ENCODE measurements at regions not wholly inside any gene's neighbourhood (a gene's known extent, or its start where the extent isn't known, plus 50 kb on each side); places are given as distances from the start of the nearest gene placed in this dataset.

- peaks cover 0 to 2% (median 1%) of the 10 kb centered on the region in 3 donors for H3K27me3 Mint-ChIP-seq (ENCODE audit: low read depth in 3 of 3)
- Histone ChIP-seq H3K9me3 (replicated peaks in 1 of 2; ENCODE audit: control insufficient read depth in 1 of 2, insufficient read depth in 1 of 2, low read length in 2 of 2) (peaks cover 6 to 8% of the 10 kb centered on the region in 2 donors), H3K9ac (ENCODE audit: insufficient read depth, low read length, poor library complexity, severe bottlenecking) (no peak overlapping the region), H3K27me3 (ENCODE audit: control insufficient read depth in 2 of 2, insufficient read depth in 2 of 2, low read length in 2 of 2) (no peaks in the 10 kb centered on the region), H3K36me3 (replicated peaks in 1 of 2; ENCODE audit: control insufficient read depth in 1 of 2, insufficient read depth in 2 of 2, low read length in 2 of 2) (no peaks in the 10 kb centered on the region), H3K4me1 (ENCODE audit: control insufficient read depth in 1 of 2, insufficient read depth in 2 of 2, low read length in 2 of 2) (no peaks in the 10 kb centered on the region), H2AFZ (ENCODE audit: insufficient read depth, low read depth, low read length, poor library complexity, severe bottlenecking) (no peak overlapping the region), H3K27ac (ENCODE audit: low read depth in 1 of 2, low read length in 2 of 2) (no peak overlapping the region), H3K4me3 (replicated peaks in 1 of 3; ENCODE audit: low read depth in 2 of 3, low read length in 3 of 3) (no peak overlapping the region), H4K20me1 (ENCODE audit: insufficient read depth, low read length) (no peaks in the 10 kb centered on the region), H3K79me2 (ENCODE audit: insufficient read depth, low read length) (no peaks in the 10 kb centered on the region), H3K4me2 (replicated peaks; ENCODE audit: extremely low read depth, low read length, poor library complexity, severe bottlenecking) (no peak overlapping the region)
- intact Hi-C loops (cut with micrococcal nuclease): no loop called here
- peaks cover 2 to 27% (median 13%) of the 10 kb centered on the region in 7 donors for H3K9me3 Mint-ChIP-seq
- no peaks in the 10 kb centered on the region for H3K36me3 Mint-ChIP-seq
- H3K27ac Mint-ChIP-seq: no peak overlapping the region
- DNase-seq: no peak
- no peak for TF ChIP-seq CTCF (IDR thresholded peaks at IDR 0.05)
- no CpG with 5 or more reads among the region's 2 CpGs for WGBS (ENCODE audit: insufficient coverage)
- no peak overlapping the region for H3K4me3 Mint-ChIP-seq
- no peaks in the 10 kb centered on the region for H3K4me1 Mint-ChIP-seq
These were observed 591.2 kb upstream of the PTBP2 start for GRCh38 chr1:96130432-96130831.

- H3K9me3 Mint-ChIP-seq: peaks cover 5 to 31% (median 21%) of the 10 kb centered on the region in 7 donors
- H3K4me3 ChIP-seq (replicated peaks in 1 of 3; ENCODE audit: low read depth in 2 of 3, low read length in 3 of 3): no peak overlapping the region
- no peaks in the 10 kb centered on the region for H3K36me3 ChIP-seq (replicated peaks in 1 of 2; ENCODE audit: control insufficient read depth in 1 of 2, insufficient read depth in 2 of 2, low read length in 2 of 2)
- H2AFZ ChIP-seq (ENCODE audit: insufficient read depth, low read depth, low read length, poor library complexity, severe bottlenecking): no peak overlapping the region
- DNase-seq: no peak
- H3K79me2 ChIP-seq (ENCODE audit: insufficient read depth, low read length): no peaks in the 10 kb centered on the region
- H3K4me3 Mint-ChIP-seq: no peak overlapping the region
- H3K27ac ChIP-seq (ENCODE audit: low read depth in 1 of 2, low read length in 2 of 2): no peak overlapping the region
- no peaks in the 10 kb centered on the region for H3K36me3 Mint-ChIP-seq
- intact Hi-C loops (cut with micrococcal nuclease): no loop called here
- no peaks in the 10 kb centered on the region for H3K27me3 ChIP-seq (ENCODE audit: control insufficient read depth in 2 of 2, insufficient read depth in 2 of 2, low read length in 2 of 2)
- WGBS (ENCODE audit: insufficient coverage): no CpG with 5 or more reads among the region's 3 CpGs
- peaks cover 23 to 24% of the 10 kb centered on the region in 2 donors for H3K9me3 ChIP-seq (replicated peaks in 1 of 2; ENCODE audit: control insufficient read depth in 1 of 2, insufficient read depth in 1 of 2, low read length in 2 of 2)
- no peak overlapping the region for H3K9ac ChIP-seq (ENCODE audit: insufficient read depth, low read length, poor library complexity, severe bottlenecking)
- TF ChIP-seq CTCF (IDR thresholded peaks at IDR 0.05): no peak
- H3K4me2 ChIP-seq (replicated peaks; ENCODE audit: extremely low read depth, low read length, poor library complexity, severe bottlenecking): no peak overlapping the region
- no peaks in the 10 kb centered on the region for H4K20me1 ChIP-seq (ENCODE audit: insufficient read depth, low read length)
- H3K4me1 ChIP-seq (ENCODE audit: control insufficient read depth in 1 of 2, insufficient read depth in 2 of 2, low read length in 2 of 2): no peaks in the 10 kb centered on the region
- H3K27ac Mint-ChIP-seq: no peak overlapping the region
- H3K4me1 Mint-ChIP-seq: no peaks in the 10 kb centered on the region
- peaks cover 0 to 2% (median 0%) of the 10 kb centered on the region in 3 donors for H3K27me3 Mint-ChIP-seq (ENCODE audit: low read depth in 3 of 3)
These were observed 576.9 kb upstream of the PTBP2 start for GRCh38 chr1:96144636-96145035.

Data from CD14-positive monocyte (primary cell).